Skeletal muscle satellite cell (primary cell): ENCODE measurements at regions not wholly inside any gene's neighbourhood (a gene's known extent, or its start where the extent isn't known, plus 50 kb on each side); places are given as distances from the start of the nearest gene placed in this dataset.

ENCODE experiments used
- H3K27me3 ChIP-seq: 2 replicates; pipeline ENCODE4 v1.7.0; 2013; ENCODE audit warnings: low read length; ENCODE audit not compliant: control insufficient read depth, insufficient read depth
- H3K36me3 ChIP-seq: 2 replicates; pipeline ENCODE4 v1.7.0; 2013; ENCODE audit warnings: mild to moderate bottlenecking, control low read depth, low read length; ENCODE audit not compliant: insufficient read depth
- H3K4me1 ChIP-seq: 2 replicates; pipeline ENCODE4 v1.7.0; 2013; ENCODE audit warnings: low read length; ENCODE audit not compliant: control insufficient read depth, insufficient read depth
- H3K4me2 ChIP-seq: 2 replicates; pipeline ENCODE4 v1.7.0; 2013; ENCODE audit warnings: mild to moderate bottlenecking, low read length
- H3K4me3 ChIP-seq: 2 replicates; pipeline ENCODE4 v1.7.0; 2013; ENCODE audit warnings: low read length
- H3K9ac ChIP-seq: 2 replicates; pipeline ENCODE4 v1.7.0; 2013; ENCODE audit warnings: mild to moderate bottlenecking, low read depth, low read length, moderate library complexity
- H3K9me3 ChIP-seq: replicated peaks from 2 replicates; pipeline ENCODE4 v1.7.0; 2013; ENCODE audit warnings: mild to moderate bottlenecking, control low read depth, low read length

DNA sequence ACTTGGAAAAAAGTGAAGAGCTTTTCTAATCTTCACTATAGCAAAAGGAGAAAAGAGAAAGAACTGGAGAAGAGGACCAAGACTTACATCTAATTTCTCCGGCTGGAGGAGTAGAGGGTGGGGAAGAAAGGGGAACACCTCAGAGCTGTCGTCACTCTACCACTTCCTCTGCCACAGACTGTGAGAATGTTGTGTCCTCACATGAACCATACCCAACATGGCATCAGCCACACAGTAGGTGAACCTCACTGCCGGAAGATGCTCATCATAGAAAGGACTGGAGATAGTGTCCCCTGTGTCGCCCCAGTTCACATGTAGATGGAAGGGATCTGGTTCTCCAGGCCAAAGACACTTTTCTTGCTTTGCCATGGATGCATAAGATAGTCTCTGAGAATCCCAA, 604.4 kb upstream of the NOX3 start:
- peaks cover 11% of the 10 kb centered on the region for H3K9me3 ChIP-seq
- H3K9ac ChIP-seq: no peak overlapping the region
- H3K4me2 ChIP-seq: no peak overlapping the region
- no peaks in the 10 kb centered on the region for H3K27me3 ChIP-seq
- no peaks in the 10 kb centered on the region for H3K4me1 ChIP-seq
- H3K36me3 ChIP-seq: no peaks in the 10 kb centered on the region
- no peak overlapping the region for H3K4me3 ChIP-seq

DNA sequence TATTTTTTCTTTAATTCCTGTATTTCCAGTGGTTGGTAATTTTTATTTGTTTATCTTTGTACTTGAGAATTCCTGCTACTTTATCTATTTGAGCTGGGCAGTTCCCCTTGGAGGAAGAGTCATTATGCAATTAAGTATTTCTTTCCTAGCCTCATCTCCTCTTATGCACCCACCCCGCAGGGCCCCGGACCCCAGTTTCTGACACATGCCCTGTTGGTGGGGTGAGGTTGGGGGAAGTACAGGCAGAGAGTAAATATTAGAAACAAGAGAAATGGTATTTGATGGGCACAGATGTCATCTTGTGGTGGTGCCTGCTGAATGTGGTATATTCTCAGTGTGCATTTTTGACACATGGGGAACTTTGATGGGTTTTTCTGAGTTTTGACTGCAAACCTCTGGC, 602.7 kb upstream of the NOX3 start:
- no peak overlapping the region for H3K9ac ChIP-seq
- H3K4me2 ChIP-seq: no peak overlapping the region
- H3K9me3 ChIP-seq: peaks cover 8% of the 10 kb centered on the region
- no peak overlapping the region for H3K4me3 ChIP-seq
- no peaks in the 10 kb centered on the region for H3K4me1 ChIP-seq
- no peaks in the 10 kb centered on the region for H3K27me3 ChIP-seq
- no peaks in the 10 kb centered on the region for H3K36me3 ChIP-seq

GRCh38 chr6:156057869-156058268, 602.2 kb upstream of the NOX3 start:
- Histone ChIP-seq H3K9me3 (peaks cover 8% of the 10 kb centered on the region), H3K36me3 (no peaks in the 10 kb centered on the region), H3K27me3 (no peaks in the 10 kb centered on the region), H3K4me2 (no peak overlapping the region), H3K4me3 (no peak overlapping the region), H3K4me1 (no peaks in the 10 kb centered on the region), H3K9ac (no peak overlapping the region)

DNA sequence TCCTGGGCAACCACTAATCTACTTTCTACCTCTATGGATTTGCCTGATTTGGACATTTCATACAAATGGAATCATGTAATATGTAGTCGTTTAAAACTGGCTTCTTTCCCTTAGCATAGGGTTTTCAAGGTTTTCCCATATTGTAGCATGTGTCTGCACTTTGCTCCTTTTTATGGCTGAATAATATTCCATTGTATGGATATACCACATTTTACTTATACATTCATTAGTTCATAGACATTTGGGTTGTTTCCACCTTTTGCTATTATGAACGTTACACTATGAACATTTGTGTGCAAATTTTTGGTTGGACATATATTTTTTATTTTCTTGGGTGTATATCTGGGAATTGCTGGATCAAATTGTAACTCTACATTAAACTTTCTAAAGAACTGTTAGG, 600.4 kb upstream of the NOX3 start:
- Histone ChIP-seq H3K27me3 (no peaks in the 10 kb centered on the region), H3K4me1 (no peaks in the 10 kb centered on the region), H3K9me3 (peaks cover 8% of the 10 kb centered on the region), H3K36me3 (no peaks in the 10 kb centered on the region), H3K9ac (no peak overlapping the region), H3K4me2 (no peak overlapping the region), H3K4me3 (no peak overlapping the region)

DNA sequence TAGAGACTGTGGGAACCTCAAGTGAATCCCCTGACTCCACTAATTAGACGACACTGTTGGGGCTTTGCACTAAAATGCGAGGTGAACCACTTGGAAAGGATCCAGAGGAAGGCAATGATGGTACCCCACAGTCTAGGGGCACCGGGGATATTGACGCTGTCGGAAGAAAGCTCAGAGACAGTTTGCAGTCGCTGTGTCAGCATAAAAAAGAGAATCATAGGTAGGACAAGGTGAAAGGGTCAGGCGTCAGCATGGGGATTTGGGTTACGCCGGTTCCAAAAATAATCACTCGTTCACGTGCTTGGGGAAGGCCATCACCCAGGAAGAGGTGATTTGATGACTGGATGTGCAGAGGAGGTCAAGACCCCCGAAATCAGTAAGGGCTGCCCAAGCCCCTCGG, 598.0 kb upstream of the NOX3 start:
- Histone ChIP-seq H3K4me2 (no peak overlapping the region), H3K4me3 (no peak overlapping the region), H3K9me3 (peaks cover 3% of the 10 kb centered on the region), H3K27me3 (no peaks in the 10 kb centered on the region), H3K9ac (no peak overlapping the region), H3K36me3 (no peaks in the 10 kb centered on the region), H3K4me1 (no peaks in the 10 kb centered on the region)

- Histone ChIP-seq H3K36me3 (no peaks in the 10 kb centered on the region), H3K9ac (no peak overlapping the region)
Measured at GRCh38 chr6:156046841-156047449, 591.3 kb upstream of the NOX3 start.

DNA sequence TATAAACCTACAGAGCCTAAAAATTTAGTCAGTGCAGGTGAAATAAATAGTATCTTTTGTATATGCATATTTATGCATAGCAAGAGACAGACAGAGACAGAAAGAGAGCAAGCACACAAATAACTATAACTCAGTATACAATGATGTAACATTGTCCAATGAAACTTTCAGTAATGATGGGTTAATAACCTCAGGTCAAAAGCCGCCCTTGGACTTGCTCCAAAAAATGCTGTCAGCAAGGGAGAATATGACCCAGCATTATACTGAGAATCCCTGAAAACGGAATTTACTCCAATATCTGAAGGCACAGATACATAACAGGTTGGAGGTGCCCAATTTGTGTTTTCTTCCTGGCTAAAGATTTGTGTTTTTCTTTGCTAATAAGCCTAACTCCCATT, 590.6 kb upstream of the NOX3 start:
- Histone ChIP-seq H3K36me3 (no peaks in the 10 kb centered on the region), H3K9ac (no peak overlapping the region), H3K4me1 (no peaks in the 10 kb centered on the region), H3K4me2 (no peak overlapping the region), H3K27me3 (no peaks in the 10 kb centered on the region), H3K4me3 (no peak overlapping the region), H3K9me3 (peaks cover 5% of the 10 kb centered on the region)

More at GRCh38 chr6:156046841-156047449, 591.3 kb upstream of the NOX3 start:
- Histone ChIP-seq H3K4me1 (no peaks in the 10 kb centered on the region), H3K27me3 (no peaks in the 10 kb centered on the region), H3K9me3 (peaks cover 5% of the 10 kb centered on the region), H3K4me3 (no peak overlapping the region), H3K4me2 (no peak overlapping the region)

DNA sequence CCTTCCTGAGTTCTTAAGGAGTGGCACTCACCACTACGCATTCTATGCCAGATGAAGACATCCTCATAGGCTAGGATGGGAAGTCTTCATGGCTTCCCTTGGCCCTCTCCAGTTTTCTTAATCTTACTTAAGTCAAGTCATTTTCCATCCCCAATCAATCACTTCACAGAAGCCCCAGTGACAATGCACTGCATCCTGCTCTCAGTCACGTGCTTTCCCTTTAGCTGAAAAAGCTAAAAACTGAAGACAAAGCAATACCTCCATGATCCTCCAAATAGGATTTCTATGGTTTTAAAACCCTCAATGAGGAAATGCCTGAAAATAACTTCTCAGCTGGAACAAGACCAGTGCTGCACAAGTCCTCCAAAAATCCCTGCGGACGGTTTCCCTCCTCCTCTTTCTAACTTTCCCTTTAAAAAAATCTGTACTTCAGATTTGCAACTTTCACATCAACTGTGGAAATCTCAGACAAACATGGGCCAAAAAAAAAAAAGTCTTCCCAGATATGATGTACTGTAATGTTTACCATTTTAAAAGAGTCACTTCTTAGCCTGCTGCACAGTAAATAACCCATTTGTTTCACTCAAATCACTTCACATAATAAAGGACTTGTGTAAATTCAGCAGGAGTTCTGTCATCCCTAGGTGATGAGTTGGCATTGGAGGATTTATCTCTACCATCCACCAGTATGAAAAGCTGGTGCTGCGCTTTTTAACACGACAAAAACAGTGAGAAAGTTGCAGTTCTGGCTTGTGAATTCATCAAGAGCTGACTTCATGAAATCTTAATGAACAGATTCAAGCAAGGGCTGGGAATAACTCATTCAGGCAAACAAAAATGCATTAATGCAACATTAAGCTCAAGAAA, 590.0 kb upstream of the NOX3 start:
- Histone ChIP-seq H3K9me3 (peaks cover 5% of the 10 kb centered on the region), H3K4me1 (no peaks in the 10 kb centered on the region), H3K36me3 (no peaks in the 10 kb centered on the region), H3K27me3 (no peaks in the 10 kb centered on the region), H3K9ac (no peak overlapping the region), H3K4me3 (no peak overlapping the region), H3K4me2 (no peak overlapping the region)

DNA sequence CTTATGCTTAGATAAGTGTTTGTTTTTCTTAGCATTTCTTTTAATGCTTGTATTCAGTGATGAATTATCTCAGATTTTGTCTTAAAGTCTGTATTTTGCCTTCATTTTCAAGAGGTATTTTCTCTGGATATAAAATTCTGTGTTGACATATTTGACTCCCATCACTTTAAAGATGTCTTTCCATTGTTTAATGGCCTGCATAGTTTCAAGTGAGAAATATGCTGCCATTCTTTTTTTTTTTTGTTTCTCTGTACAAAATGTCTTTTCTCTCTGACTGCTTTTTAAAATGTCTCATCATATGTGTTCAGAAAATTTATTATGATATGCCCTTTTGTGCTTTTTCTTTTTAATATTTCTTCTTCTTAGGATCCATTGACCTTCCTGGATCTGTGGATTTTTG, 578.0 kb upstream of the NOX3 start:
- Histone ChIP-seq H3K36me3 (no peaks in the 10 kb centered on the region), H3K4me3 (no peak overlapping the region), H3K4me1 (no peaks in the 10 kb centered on the region), H3K27me3 (no peaks in the 10 kb centered on the region), H3K9ac (no peak overlapping the region), H3K4me2 (no peak overlapping the region), H3K9me3 (no peaks in the 10 kb centered on the region)

DNA sequence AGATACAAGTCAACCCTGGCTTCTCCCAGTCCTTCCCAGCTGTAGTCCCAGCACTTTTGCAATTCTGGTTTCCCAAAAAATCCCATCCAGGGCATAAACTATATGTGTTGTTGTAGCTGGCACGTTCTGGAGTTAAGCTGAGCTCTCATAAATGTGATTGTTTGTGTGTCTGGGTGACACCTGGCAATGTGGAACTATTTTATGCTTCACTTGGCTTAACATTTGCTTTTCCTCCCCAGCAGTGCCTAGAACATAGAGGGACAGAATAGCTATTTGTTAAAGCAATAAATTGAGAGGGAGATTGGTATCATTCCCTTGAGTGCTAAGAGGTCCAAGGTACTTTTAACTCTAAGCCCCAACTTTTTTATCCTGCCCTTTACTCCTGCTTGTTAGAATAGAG, 575.9 kb upstream of the NOX3 start:
- H3K27me3 ChIP-seq: no peaks in the 10 kb centered on the region
- H3K9me3 ChIP-seq: peaks cover 4% of the 10 kb centered on the region
- no peaks in the 10 kb centered on the region for H3K36me3 ChIP-seq
- H3K9ac ChIP-seq: no peak overlapping the region
- no peak overlapping the region for H3K4me3 ChIP-seq
- H3K4me2 ChIP-seq: no peak overlapping the region
- no peaks in the 10 kb centered on the region for H3K4me1 ChIP-seq

DNA sequence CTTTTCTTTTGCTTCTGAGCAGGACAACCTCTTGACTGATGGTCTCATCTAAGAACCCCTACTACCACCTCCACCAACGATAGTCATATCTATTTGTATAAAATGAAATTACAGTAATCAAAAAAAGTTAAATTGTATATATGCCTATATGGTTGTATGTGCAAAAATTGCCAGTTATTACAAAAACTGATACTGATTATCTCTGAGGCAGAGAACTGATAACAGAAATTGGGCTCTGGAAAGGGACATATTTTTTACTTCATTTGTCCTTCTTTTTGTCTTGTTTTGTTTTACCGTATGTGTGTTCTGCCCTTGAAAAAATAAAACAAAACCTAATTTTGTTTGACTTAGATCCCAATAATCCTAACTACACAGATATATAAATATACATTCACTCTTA, 574.4 kb upstream of the NOX3 start:
- no peaks in the 10 kb centered on the region for H3K36me3 ChIP-seq
- H3K9me3 ChIP-seq: peaks cover 4% of the 10 kb centered on the region
- no peak overlapping the region for H3K4me2 ChIP-seq
- H3K27me3 ChIP-seq: no peaks in the 10 kb centered on the region
- H3K4me3 ChIP-seq: no peak overlapping the region
- no peaks in the 10 kb centered on the region for H3K4me1 ChIP-seq
- H3K9ac ChIP-seq: no peak overlapping the region
